HuH-7 (cell line): ENCODE measurements at regions not wholly inside any gene's neighbourhood (a gene's known extent, or its start where the extent isn't known, plus 50 kb on each side); places are given as distances from the start of the nearest gene placed in this dataset.

Source experiments
- DNase-seq: peaks from one replicate; pipeline ENCODE4 v3.0.0; 2011; ENCODE audit warnings: low spot score

- no peak for DNase-seq
Measured at GRCh38 chr14:65224799-65225198, 122.5 kb upstream of the MAX start.

GRCh38 chr14:65225299-65226159, 123.2 kb upstream of the MAX start:
- DNase-seq, result no peak

- DNase-seq, result peak; percentile 36
Measured at GRCh38 chr14:65226824-65227604, 124.7 kb upstream of the MAX start.

- DNase-seq, result no peak
Measured at GRCh38 chr14:65228436-65228835, 126.1 kb upstream of the MAX start.

- no peak for DNase-seq
Measured at GRCh38 chr14:65228956-65229747, 126.8 kb upstream of the MAX start.

DNA sequence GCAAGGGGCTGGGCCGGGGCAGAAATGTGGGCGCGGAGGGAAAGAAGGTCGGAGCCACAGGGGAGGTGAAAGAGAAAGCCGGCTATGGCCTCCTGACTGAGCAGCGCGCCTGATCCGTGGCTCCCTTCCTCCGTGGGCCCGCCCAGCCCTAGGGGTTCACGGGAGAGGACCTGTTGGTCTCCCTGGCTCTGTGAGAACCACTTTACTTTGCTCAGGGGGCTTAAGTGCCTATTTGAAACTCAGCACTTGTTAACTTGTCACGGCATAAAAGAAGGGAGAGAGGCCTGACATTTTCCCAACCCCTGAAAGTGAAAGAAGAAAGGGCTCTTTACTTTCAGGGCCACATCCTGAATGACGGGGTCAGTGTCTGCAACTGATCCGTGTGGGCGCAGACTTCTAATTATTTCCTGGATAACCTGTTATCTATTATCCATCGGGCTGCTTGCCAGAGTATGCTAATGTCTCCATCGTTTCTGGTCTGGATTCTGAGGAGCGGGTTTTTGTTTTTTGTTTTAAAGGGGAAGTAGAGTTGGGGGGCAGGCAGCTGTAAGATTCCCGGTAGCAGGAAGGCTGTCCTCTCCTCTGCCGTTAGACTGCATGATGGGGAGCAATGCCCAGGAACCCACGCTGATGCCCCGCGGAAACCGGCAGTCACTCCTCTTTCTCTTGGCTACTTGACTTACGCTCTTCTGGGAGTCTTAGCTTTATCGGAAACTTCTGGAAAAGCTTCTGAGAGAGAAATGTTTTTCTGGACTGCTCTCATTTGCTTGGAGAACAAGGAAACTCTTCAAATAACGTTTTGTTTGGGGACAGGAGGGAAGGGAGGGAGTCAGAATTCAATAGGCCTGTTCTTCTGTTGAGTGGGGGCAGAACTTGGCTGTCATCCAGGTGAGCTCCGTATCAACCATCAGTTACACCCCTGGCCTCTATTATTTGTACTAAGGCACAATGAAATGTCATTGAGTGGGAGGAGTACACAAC, 127.7 kb upstream of the MAX start:
- DNase-seq, result no peak

DNA sequence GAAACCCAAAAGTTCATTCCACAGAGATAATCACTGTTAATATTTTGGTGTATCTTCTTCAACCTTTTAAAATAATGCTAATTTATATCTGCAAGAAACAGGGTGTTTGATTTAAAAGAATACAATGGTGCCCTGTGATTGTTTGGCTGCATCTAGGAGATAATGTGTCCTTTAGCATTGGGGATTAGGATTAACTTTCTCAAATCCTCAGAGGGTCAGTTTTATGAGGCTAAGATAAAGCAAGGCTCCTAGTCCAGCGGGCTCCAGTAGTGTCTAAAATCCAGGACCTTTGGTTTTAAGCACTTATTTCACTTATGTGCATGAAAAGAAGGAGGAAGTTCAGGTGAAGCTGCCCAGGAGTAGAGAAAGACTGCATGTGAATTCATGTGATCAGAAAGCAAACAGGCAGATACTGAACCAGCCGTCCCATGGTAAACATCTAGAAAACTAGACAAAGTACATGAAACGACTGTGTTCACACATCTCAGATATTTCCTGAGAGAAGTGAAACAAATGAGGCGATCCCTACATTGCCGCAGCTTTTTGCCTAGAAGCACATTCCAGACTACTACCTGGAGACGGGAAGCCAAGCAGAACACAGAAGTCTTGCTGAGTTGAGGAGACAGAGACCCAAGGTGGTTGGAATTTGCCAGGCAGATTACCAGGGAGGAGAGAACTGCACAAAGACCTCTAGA, 129.1 kb upstream of the MAX start:
- DNase-seq, result no peak

- DNase-seq, result no peak
Measured at GRCh38 chr14:65234752-65235361, 132.5 kb upstream of the MAX start.

GRCh38 chr14:65237023-65237814, 134.9 kb upstream of the MAX start:
- no peak for DNase-seq

DNA sequence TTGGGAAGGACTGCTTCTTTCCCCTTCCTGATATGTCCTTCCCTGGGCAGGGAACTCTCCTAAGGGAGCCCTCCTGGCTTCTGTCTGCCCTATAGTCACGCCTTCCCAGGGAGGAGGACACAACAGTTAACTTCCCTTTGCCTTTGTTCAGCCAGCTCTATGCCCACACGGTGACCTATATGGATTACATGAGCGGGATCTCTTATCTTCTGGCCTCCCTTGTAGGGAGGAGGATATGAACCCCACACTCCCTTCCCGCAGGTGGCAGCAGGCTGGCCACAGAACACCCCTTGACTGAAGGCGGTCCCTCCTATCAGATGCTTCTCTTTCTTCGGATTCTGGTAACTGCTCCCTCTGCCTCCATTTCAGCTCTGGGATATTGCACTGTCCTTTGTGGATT, 135.6 kb upstream of the MAX start:
- no peak for DNase-seq

GRCh38 chr14:65238456-65238855, 136.1 kb upstream of the MAX start:
- DNase-seq, result no peak

DNA sequence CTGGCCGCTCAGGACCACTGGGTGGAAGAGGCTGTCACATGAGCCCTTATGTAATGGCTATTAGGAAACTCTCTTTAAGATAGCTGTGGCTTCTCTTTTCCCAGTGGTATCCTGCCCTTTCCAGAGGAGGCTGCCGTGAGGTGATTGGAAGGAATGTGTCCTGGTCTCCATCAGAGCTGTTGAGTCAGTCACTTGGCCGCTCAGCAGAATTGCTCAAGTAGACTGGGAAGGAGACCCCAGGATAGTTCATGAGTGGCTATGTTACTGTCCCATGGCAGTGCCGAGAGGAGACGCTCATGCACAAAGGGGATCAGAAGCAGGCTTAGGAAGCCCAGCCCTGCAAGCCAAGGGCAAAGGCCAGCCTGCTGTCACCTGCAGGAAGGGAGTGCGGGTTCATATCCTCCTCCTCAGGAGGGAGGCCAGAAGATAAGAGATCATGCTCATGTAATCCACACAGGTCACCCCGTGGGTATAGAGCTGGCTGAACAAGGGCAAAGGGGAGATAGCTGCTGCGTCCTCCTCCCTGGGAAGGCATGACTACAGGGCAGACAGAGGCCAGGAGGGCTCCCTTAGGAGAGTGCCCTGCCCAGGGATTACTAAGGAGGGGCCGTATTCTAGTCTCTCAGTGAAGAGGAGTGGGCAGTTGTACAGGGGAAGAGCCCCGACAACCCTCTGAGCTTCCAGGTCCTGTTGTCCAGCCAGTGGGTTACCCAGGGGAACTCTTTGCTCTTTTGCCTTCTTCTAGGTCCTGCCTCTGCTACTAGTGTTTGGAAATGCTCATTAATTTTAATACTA, 137.0 kb upstream of the MAX start:
- DNase-seq, result no peak

DNA sequence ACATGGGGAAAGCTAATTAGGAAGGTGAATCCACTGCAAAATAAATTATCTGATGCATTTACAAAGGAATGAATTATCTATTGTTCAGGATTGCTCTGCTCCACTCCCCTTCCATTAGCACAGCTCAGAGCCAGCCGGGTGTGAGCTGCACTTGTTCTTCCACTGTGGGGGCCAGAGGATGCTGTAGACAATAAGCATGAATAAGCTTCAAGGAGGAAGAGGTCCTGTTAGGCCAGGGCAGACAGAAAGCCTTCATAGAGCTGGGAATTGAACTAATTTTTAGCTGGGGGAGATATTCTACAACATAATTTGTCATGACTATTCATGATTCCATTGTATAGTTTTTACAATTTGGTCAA, 137.6 kb upstream of the MAX start:
- no peak for DNase-seq

DNA sequence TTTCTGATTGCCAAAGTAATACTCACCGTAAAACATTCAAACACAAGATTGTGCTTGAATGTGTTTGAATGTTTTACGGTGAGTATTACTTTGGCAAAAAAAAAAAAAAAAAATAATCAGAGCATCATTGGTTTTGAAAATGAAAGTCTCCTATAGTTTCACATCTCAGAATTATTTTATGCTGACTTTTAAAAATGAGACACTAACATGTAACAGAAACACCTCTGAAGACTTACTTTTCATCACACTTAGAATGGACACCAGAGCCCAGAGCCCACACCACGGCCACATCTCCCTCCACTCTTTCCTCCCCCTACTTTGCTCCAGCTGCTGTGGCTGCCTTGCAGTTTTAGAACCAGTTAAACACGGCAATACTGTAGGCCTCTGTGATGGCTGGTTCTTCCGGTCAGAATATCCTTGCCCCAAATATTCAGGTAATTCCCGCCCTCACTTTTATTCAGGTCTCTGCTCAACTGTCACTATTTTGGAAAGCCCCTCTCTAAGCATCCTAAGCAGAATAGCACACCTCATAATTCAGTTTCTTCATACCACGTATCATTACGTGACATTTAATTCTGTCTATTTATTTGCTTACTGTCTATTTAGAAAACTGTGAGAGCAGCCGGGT, 138.9 kb upstream of the MAX start:
- no peak for DNase-seq

DNA sequence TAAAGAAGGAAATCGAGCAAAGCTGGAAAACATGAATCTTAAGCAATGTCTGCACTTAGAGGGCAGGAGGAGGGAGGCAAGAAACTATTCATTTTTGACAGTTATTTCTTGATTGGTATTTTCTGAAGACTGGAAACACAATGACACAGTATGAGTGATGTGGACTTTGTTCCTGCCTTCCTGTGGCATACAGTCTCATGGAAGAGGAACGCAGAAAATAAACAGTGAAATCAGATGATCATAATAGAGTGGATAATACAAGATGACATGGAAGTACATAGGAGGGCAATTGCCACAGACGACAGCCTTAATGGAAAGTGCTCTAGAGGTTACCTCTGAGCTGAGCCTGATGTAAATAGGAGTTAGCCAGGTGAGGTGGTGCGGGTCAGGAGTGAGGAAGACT, 140.4 kb upstream of the MAX start:
- DNase-seq, result no peak

DNA sequence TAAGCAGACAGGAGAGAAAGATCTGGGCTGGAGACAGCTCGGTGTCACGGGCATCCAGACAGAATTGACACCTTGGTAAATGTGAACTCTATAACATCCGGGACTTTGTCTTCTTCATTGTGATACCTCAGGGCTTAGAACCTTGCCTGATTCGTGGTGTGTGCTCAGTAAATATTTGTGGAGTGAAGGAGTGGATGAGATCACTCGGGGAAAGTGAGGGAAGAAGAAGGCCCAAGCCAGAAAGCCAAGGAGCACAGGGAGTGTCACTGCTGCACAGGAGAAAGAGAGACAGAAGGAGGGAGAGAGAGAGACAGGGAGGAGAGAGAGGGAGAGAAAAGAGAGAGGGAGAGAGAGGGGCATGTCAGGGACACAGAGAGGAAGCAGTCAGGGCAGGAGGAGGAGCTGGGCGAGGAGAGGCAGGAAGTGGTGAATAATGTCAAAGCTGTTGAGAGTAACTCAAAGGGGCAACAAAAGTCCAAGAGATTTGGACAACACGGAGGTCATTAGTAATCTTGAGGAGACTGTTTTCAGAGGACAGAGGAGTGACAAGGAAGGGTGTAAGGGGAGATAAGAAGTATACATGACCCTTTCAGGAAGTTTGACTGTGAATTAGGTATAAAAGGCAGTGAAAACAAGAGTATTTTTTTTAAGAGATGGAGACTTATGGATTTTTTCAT, 141.6 kb upstream of the MAX start:
- no peak for DNase-seq

GRCh38 chr14:65249471-65250161, 147.3 kb upstream of the MAX start:
- no peak for DNase-seq
